Activated T-helper 17 cell treated with anti-CD3 and anti-CD28 coated beads, Interleukin-2, amount 50 U/mL, for 72 hours (primary cell): ENCODE measurements at regions not wholly inside any gene's neighbourhood (a gene's known extent, or its start where the extent isn't known, plus 50 kb on each side); places are given as distances from the start of the nearest gene placed in this dataset.

ENCODE experiments used
- ATAC-seq: fragments of 150-1000 bp; cut with Tn5 transposase; replicated peaks from 2 replicates; pipeline ENCODE4 v1.10.0; 2021; ENCODE audit warnings: mild to moderate bottlenecking, moderate library complexity
- H3K27ac Mint-ChIP-seq: one replicate; pipeline ENCODE4 v1.8.0; 2022; ENCODE audit warnings: mixed read lengths
- H3K27me3 Mint-ChIP-seq: one replicate; pipeline ENCODE4 v1.8.0; 2022; ENCODE audit warnings: mixed read lengths
- H3K36me3 Mint-ChIP-seq: one replicate; pipeline ENCODE4 v1.8.0; 2022; ENCODE audit warnings: low read depth, mild to moderate bottlenecking, mixed read lengths
- H3K4me1 Mint-ChIP-seq: one replicate; pipeline ENCODE4 v1.8.0; 2022; ENCODE audit warnings: mixed read lengths
- H3K4me3 Mint-ChIP-seq: one replicate; pipeline ENCODE4 v1.8.0; 2022; ENCODE audit warnings: mild to moderate bottlenecking, mixed read lengths
- H3K9me3 Mint-ChIP-seq: one replicate; pipeline ENCODE4 v1.8.0; 2022; ENCODE audit warnings: mixed read lengths

DNA sequence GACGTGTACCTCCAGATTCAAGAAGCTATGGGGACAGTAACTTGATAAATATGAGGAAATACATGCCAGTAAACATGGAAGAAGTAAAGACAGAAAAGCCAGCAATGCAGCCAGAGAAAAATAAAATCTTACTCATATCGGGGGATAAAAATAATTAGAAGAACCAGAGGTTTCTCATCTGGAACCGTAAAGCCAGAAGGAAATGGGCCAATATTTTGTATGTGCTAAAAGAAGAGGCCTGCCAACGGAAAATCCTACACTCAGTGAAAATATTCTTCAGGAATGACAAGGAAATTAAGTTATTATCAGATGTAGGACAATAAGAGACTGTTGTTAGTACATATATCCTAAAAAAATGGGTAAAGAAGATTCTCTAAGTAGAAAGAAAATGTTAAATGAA, 401.2 kb downstream of the CDC14C start:
- Mint-ChIP-seq H3K4me1 (no peaks in the 10 kb centered on the region), H3K36me3 (no peaks in the 10 kb centered on the region), H3K9me3 (peaks cover 4% of the 10 kb centered on the region), H3K4me3 (no peak overlapping the region), H3K27me3 (no peaks in the 10 kb centered on the region), H3K27ac (no peak overlapping the region)
- ATAC-seq: no peak

DNA sequence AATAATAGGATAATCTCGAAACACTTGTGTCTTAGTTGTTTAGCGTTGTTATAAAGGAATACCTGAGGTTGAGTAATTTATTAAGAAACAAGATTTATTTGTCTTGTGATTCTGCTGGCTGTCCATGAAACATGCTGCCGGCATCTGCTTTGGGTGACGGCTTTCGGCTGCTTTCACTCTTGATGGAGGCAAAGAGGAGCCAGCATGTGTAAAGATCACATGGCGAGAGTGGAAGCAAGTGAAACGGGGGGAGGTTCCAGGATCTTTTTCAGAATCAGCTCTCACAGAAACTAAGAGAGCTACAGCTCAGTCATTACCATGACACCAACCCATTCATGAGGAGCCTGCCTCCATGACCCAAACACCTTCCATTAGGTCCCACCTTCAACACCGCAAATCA, 402.8 kb downstream of the CDC14C start:
- Mint-ChIP-seq H3K27ac (no peak overlapping the region), H3K4me1 (no peaks in the 10 kb centered on the region), H3K27me3 (no peaks in the 10 kb centered on the region), H3K4me3 (no peak overlapping the region), H3K36me3 (no peaks in the 10 kb centered on the region), H3K9me3 (peaks cover 4% of the 10 kb centered on the region)
- ATAC-seq: no peak

DNA sequence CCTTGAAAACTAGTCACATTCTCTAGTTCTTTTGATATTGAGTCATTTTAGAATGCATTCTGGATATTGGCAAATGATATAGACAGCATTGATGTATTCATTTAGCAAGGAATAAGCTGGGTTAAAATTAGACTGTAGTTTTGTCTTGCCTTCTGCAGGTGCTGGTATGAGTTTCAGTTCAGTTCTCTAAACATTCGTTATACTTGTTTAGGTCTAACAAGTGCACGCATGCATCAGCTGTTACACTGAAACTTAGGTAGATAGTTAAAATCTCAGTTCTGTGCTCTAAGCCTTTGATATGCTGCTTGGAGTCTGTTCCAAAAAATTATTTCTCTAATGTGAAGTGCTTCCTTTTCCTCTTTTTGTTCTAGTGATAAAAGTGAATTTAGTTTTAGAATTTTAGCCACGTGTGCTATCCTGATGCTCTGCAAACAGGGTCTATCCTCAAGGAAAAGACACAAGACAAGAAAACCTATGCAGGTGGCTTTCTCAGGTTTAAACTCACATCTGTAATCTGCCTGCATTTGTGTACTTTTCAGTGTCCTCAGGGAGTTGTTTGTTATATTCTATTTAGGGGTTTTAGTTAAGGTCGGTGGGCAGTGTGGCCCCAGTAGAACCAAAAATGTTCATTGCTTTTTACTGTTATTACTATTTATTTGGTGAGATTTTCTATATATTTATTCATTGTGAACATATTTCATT, 409.0 kb downstream of the CDC14C start:
- Mint-ChIP-seq H3K27me3 (no peaks in the 10 kb centered on the region), H3K4me3 (no peak overlapping the region), H3K9me3 (peaks cover 8% of the 10 kb centered on the region), H3K27ac (no peak overlapping the region), H3K36me3 (no peaks in the 10 kb centered on the region), H3K4me1 (no peaks in the 10 kb centered on the region)
- ATAC-seq: no peak

DNA sequence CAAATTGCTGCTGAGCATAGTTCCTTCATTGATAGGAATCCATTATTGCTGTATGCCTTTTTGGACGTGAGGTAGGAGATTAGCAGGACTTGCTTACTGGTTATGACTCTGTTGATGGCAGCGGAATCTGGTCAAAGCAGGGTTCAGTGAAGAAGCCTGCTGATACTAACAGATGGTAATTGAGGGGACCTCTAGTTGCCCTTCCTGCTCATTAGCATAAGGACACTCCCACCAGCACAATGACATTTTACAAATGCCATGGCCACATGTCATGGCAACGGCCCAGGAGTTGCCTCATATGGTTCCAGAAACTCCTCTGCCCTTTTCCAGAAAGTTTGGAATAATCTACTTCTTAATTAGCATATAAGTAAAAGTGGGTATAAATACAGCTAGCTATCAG, 417.5 kb downstream of the CDC14C start:
- Mint-ChIP-seq H3K4me1 (no peaks in the 10 kb centered on the region), H3K27me3 (no peaks in the 10 kb centered on the region), H3K36me3 (no peaks in the 10 kb centered on the region), H3K4me3 (no peak overlapping the region), H3K27ac (no peak overlapping the region), H3K9me3 (no peaks in the 10 kb centered on the region)
- no peak for ATAC-seq

DNA sequence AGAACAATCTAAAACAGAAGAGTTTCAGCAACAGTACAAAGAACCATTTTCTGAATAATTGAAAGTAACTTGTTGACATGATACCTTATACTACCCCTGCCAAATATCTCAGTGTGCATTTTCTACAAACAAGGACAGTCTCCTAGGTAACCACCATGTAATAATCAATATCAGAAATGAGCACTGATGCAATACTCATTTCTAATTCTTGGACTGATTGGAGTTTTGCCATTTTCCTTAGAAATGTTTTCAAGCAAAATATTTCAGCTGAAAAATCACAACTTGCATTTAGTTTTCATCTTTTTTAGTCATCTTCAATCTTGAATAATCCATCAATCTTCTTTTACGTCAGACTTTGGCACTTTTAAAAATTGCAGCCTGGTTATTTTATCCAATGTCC, 420.2 kb downstream of the CDC14C start:
- no peaks in the 10 kb centered on the region for H3K9me3 Mint-ChIP-seq
- H3K4me1 Mint-ChIP-seq: no peaks in the 10 kb centered on the region
- no peaks in the 10 kb centered on the region for H3K36me3 Mint-ChIP-seq
- no peak overlapping the region for H3K27ac Mint-ChIP-seq
- no peaks in the 10 kb centered on the region for H3K27me3 Mint-ChIP-seq
- no peak overlapping the region for H3K4me3 Mint-ChIP-seq
- ATAC-seq: no peak

DNA sequence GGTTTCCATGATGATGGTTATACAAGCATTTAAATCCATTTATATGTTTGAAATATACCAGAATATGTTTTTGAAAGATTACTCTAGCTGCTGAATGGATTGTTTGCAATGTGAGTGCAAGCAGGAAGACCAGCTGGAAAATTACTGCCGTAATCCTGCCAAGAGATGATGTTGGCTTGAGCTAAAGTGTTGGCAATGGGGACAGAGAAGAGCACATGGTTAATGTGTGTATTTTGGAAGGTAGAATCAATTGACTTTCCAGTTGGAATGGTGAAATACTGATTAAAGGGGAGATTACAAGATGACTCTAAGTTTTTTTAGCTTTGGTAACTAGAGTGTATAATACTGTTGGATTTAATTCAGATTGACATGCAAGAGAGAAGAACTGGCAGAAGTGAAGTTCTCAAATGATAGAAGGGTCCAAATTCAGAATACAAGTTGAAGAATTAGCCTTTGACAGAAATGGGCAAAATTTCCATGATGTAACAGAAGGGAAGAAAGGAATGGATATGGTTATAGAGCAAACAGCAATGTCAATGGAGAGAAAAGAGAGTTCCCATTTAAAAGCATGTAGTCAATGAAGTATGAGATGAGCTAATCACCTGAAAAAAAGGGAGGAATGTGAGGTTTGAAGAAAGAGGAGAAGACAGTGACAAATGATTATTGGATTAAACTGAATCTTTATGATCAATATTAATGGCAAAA, 422.0 kb downstream of the CDC14C start:
- no peaks in the 10 kb centered on the region for H3K9me3 Mint-ChIP-seq
- H3K27me3 Mint-ChIP-seq: no peaks in the 10 kb centered on the region
- H3K27ac Mint-ChIP-seq: no peak overlapping the region
- no peaks in the 10 kb centered on the region for H3K36me3 Mint-ChIP-seq
- H3K4me1 Mint-ChIP-seq: no peaks in the 10 kb centered on the region
- no peak for ATAC-seq
- no peak overlapping the region for H3K4me3 Mint-ChIP-seq

DNA sequence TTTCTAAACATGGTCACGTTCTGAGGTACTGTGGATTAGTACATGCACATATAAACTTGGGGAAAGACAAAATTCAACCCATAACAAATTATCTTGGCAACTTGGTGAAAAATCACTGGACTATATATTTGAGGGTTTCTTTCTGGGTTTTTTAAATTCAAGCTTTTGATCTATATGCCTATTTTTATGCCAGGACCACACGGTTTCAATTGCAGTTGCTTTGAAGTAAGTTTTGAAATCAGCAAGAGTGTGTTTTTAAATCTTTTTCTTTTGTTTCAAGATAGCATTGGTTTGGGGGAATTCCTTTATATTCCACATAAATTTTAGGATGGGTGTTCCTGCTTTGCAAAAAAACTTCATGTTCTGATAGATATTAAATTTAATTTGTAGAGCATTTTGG, 406.4 kb upstream of the VWC2 start:
- no peak for ATAC-seq
- no peak overlapping the region for H3K27ac Mint-ChIP-seq
- no peaks in the 10 kb centered on the region for H3K27me3 Mint-ChIP-seq
- H3K9me3 Mint-ChIP-seq: peaks cover 23% of the 10 kb centered on the region
- H3K4me3 Mint-ChIP-seq: no peak overlapping the region
- H3K4me1 Mint-ChIP-seq: no peaks in the 10 kb centered on the region
- no peaks in the 10 kb centered on the region for H3K36me3 Mint-ChIP-seq

DNA sequence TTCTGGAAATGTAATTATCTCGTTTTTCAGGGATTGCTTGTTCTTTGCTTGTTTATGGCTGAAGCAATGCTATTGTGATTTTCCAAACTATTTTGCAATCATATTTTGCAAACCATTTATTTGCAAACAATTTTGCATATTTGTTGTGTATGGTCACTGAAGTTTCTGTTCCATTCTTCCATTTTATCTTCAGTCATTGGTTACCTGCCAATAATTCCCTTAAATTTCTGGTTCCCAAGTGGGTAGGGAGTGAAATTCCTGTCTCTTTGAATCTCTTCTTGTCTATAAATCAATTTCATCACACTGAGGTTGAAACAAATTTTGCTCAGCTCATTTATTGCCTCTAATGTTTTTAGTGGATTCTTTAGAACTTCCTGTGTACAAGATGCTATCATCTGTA, 401.7 kb upstream of the VWC2 start:
- H3K36me3 Mint-ChIP-seq: no peaks in the 10 kb centered on the region
- no peak overlapping the region for H3K4me3 Mint-ChIP-seq
- H3K4me1 Mint-ChIP-seq: no peaks in the 10 kb centered on the region
- H3K9me3 Mint-ChIP-seq: peaks cover 9% of the 10 kb centered on the region
- no peaks in the 10 kb centered on the region for H3K27me3 Mint-ChIP-seq
- H3K27ac Mint-ChIP-seq: no peak overlapping the region
- ATAC-seq: no peak

DNA sequence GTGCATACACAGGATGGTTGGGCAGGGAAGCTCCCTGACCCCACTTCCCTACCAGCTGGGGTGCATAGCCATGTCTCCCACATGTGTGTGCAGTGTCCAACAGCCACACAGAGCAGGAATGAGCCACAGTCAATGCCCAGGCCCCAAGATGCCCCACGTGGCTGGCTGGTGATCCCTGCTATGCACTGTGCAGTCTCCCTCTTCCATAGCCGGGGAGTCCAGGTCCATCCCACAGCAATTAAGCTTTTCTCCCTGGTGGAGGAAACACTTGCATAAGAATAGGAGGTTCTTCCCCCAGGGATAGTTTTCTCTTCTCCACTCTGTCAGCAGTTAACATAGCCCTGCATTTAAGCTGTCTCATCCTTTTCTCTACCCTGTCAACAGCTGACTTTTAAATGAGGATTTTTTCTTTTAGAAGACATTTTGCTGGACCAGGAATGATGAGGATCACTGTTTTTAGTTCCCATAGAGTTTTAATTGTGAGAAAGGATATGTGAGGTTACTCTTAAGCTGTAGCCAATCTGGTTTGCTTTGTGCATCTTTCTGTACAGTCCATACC, 396.5 kb upstream of the VWC2 start:
- ATAC-seq: no peak
- no peak overlapping the region for H3K4me3 Mint-ChIP-seq
- no peaks in the 10 kb centered on the region for H3K27me3 Mint-ChIP-seq
- H3K36me3 Mint-ChIP-seq: no peaks in the 10 kb centered on the region
- H3K27ac Mint-ChIP-seq: no peak overlapping the region
- no peaks in the 10 kb centered on the region for H3K4me1 Mint-ChIP-seq
- H3K9me3 Mint-ChIP-seq: peaks cover 3% of the 10 kb centered on the region

DNA sequence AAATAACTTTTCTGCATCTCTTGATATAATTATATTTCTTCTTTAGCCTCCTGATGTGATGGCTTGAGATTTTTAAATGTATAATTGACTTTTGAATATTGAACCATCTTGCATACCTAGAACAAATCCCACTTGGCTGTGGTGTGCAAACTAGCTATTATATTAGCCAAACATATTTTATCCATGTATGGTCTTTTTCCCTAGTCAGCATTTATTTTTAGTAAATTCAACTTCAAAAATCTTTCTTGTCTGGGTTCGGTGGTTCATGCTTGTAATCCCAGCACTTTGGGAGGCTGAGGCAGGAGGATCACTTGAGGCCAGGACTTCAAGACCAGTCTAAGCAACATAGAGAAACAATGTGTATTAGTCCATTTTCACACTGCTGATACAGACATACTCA, 386.6 kb upstream of the VWC2 start:
- Mint-ChIP-seq H3K27ac (no peak overlapping the region), H3K9me3 (peaks cover 10% of the 10 kb centered on the region), H3K4me1 (no peaks in the 10 kb centered on the region), H3K27me3 (no peaks in the 10 kb centered on the region), H3K4me3 (no peak overlapping the region), H3K36me3 (no peaks in the 10 kb centered on the region)
- ATAC-seq: no peak

DNA sequence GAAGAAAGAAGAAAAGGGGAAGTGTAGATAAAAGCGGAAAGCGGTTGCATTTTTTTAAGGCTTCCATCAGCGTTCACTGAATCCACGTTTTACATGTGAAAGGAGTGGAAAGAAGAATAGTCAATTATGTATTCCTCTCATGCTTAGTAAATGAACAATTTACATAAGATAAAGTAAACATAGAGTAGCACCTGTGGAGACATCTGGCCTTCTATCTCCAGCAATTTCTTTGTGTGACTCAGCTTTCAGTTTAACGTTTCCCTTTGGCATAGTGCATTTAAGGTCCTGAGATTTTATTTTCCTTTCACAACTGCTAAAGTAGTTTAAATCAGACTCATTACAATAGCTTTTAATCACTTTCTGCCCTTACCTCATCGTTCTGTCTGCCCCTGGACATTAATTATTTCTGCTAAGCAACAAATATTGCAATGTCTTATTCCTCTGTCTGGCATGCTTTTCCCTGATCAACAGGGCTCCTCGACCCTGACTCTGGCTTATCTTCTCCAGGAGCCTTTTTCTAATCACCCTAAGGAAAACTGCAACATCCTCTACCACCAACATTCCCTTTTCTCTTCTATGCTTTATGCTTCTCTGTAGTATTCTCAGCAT, 383.5 kb upstream of the VWC2 start:
- Mint-ChIP-seq H3K4me3 (no peak overlapping the region), H3K9me3 (peaks cover 14% of the 10 kb centered on the region), H3K4me1 (no peaks in the 10 kb centered on the region), H3K27me3 (no peaks in the 10 kb centered on the region), H3K27ac (no peak overlapping the region), H3K36me3 (no peaks in the 10 kb centered on the region)
- no peak for ATAC-seq

DNA sequence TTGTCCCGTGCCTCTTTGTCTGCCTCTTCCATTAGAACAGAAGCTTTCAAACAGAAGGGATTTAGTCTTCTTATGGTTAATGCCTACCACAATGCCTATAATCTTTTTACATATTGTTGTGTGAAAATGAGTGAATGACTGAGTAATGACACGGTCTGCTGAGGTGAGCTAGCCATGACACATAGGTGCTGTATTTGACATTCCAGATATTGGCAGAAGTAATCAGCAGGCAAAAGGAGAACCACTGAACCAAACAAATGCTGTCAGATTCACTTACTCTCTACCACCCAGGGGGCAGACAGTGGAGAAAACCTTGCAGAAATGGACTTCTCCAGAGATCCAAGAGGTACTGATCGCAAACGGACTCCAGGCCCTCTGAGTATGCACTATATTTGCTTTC, 377.2 kb upstream of the VWC2 start:
- H3K4me1 Mint-ChIP-seq: no peaks in the 10 kb centered on the region
- peaks cover 15% of the 10 kb centered on the region for H3K9me3 Mint-ChIP-seq
- no peak overlapping the region for H3K4me3 Mint-ChIP-seq
- no peak overlapping the region for H3K27ac Mint-ChIP-seq
- H3K36me3 Mint-ChIP-seq: no peaks in the 10 kb centered on the region
- no peaks in the 10 kb centered on the region for H3K27me3 Mint-ChIP-seq
- no peak for ATAC-seq

DNA sequence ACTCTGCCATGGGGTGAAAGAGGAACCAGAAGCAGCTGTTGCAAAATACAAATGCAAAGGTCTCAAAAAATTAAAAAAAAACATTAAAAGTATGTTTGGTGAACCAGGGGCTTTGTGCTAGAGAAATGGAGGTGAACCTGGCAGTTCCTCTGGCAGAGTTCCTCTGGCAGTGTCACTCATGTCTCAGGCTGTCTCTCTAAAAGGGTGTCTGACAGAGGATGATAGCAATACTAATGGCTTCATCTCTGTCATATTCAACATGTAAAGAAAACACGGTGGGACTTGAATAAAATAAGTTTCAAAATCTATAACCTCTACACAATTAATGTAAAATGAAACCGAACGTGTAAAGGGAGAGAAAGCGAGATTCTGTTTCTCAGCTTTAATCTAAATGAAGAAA, 375.7 kb upstream of the VWC2 start:
- H3K9me3 Mint-ChIP-seq: peaks cover 20% of the 10 kb centered on the region
- H3K4me3 Mint-ChIP-seq: no peak overlapping the region
- H3K36me3 Mint-ChIP-seq: no peaks in the 10 kb centered on the region
- H3K27me3 Mint-ChIP-seq: no peaks in the 10 kb centered on the region
- no peak for ATAC-seq
- H3K4me1 Mint-ChIP-seq: no peaks in the 10 kb centered on the region
- H3K27ac Mint-ChIP-seq: no peak overlapping the region

DNA sequence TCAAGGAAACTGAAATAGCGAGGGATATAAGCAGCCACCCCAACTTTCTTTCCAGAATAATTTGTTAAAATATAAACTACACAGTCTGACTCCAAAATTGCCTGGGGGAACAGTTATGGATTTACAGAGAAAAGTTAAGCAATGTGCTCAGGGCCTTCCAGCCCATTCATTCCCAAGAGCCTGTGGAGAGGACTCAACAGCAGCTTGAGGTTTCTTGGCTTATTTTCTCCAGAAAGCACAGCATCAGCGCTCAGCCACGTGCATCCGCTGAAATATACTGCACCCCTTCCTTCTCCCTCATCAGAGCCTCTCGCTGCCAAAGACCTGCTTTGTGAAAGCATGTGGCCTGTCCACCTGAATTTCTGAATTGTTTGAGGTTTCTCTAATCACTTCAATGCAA, 375.2 kb upstream of the VWC2 start:
- Mint-ChIP-seq H3K36me3 (no peaks in the 10 kb centered on the region), H3K27ac (no peak overlapping the region), H3K27me3 (no peaks in the 10 kb centered on the region), H3K4me3 (no peak overlapping the region), H3K9me3 (peaks cover 16% of the 10 kb centered on the region), H3K4me1 (no peaks in the 10 kb centered on the region)
- no peak for ATAC-seq

DNA sequence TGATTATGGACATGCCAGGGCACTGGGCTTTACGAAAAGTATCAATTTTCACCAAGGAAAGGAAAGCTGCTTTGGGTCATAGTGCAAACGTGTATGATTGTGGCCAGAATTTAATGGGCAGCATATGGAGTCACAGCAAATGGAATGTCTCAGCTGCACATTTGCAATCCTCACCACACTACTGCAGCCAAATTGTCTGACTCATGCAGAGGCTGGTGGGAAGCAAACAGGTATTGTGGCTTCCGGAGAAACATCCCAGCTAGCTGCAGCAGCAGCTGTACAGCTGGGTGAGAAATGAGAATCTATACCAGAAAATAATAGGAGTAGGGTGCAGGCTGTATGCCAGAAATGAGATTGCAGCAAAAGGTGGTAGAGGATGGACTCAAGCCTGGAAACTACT, 374.7 kb upstream of the VWC2 start:
- Mint-ChIP-seq H3K4me3 (no peak overlapping the region), H3K36me3 (no peaks in the 10 kb centered on the region), H3K27me3 (no peaks in the 10 kb centered on the region), H3K9me3 (peaks cover 16% of the 10 kb centered on the region), H3K27ac (no peak overlapping the region), H3K4me1 (no peaks in the 10 kb centered on the region)
- ATAC-seq: no peak
